Epidermal melanocyte (primary cell): ENCODE measurements at regions not wholly inside any gene's neighbourhood (a gene's known extent, or its start where the extent isn't known, plus 50 kb on each side); places are given as distances from the start of the nearest gene placed in this dataset.
"Not testable (repeated sequence)": the region's sequence is repeated elsewhere in the genome, so short reads cannot be mapped to it uniquely, and the experiment has no call there.

Source experiments
- DNase-seq: peaks from one replicate; pipeline ENCODE4 v3.0.0; 2011; ENCODE audit warnings: low spot score; ENCODE audit not compliant: insufficient read length

- DNase-seq: no peak
These were observed 60.1 kb upstream of the FAM171A1 start for GRCh38 chr10:15430969-15431771.

- no peak for DNase-seq
These were observed 57.6 kb upstream of the FAM171A1 start for GRCh38 chr10:15428681-15429080.

GRCh38 chr10:15427843-15428414, 56.8 kb upstream of the FAM171A1 start:
- peak; percentile 41 for DNase-seq

GRCh38 chr10:15426558-15426957, 55.5 kb upstream of the FAM171A1 start:
- no peak for DNase-seq

GRCh38 chr10:15426115-15426514, 55.0 kb upstream of the FAM171A1 start:
- no peak for DNase-seq

- DNase-seq: not testable (repeated sequence)
These were observed 50.8 kb upstream of the FAM171A1 start for GRCh38 chr10:15421875-15422274.
